ENCODE measurements at regions not wholly inside any gene's neighbourhood (a gene's known extent, or its start where the extent isn't known, plus 50 kb on each side); places are given as distances from the start of the nearest gene placed in this dataset.

GRCh38 chr10:90354914-90355313 lies 502.9 kb downstream of the HTR7 start:
- no peaks in the 10 kb centered on the region for H3K4me1 Mint-ChIP-seq
- H3K4me3 Mint-ChIP-seq: no peak overlapping the region
- H3K27ac Mint-ChIP-seq: no peak overlapping the region
- H3K36me3 Mint-ChIP-seq (ENCODE audit: low read depth): no peaks in the 10 kb centered on the region
- H3K9me3 Mint-ChIP-seq: peaks cover 4% of the 10 kb centered on the region
- peaks cover 2% of the 10 kb centered on the region for H3K27me3 Mint-ChIP-seq
- ATAC-seq (no peak), DNase-seq (no peak)

- Mint-ChIP-seq H3K4me1 (no peaks in the 10 kb centered on the region), H3K36me3 (ENCODE audit: low read depth) (no peaks in the 10 kb centered on the region), H3K4me3 (no peak overlapping the region), H3K27me3 (no peaks in the 10 kb centered on the region), H3K27ac (no peak overlapping the region), H3K9me3 (no peaks in the 10 kb centered on the region)
- DNase-seq: no peak
- ATAC-seq: no peak
Observed at GRCh38 chr10:90363799-90364483, 493.9 kb downstream of the HTR7 start.

GRCh38 chr10:90372451-90372850 lies 485.4 kb downstream of the HTR7 start:
- peaks cover 2% of the 10 kb centered on the region for H3K27me3 Mint-ChIP-seq
- H3K36me3 Mint-ChIP-seq (ENCODE audit: low read depth): no peaks in the 10 kb centered on the region
- H3K4me3 Mint-ChIP-seq: no peak overlapping the region
- no peak for DNase-seq
- no peak for ATAC-seq
- no peaks in the 10 kb centered on the region for H3K4me1 Mint-ChIP-seq
- H3K9me3 Mint-ChIP-seq: peaks cover 6% of the 10 kb centered on the region
- H3K27ac Mint-ChIP-seq: no peak overlapping the region

GRCh38 chr10:90373911-90374310 lies 483.9 kb downstream of the HTR7 start:
- no peak overlapping the region for H3K27ac Mint-ChIP-seq
- no peaks in the 10 kb centered on the region for H3K36me3 Mint-ChIP-seq (ENCODE audit: low read depth)
- no peak for DNase-seq

GRCh38 chr10:90378524-90379076 lies 479.2 kb downstream of the HTR7 start:
- H3K4me3 Mint-ChIP-seq: no peak overlapping the region
- H3K9me3 Mint-ChIP-seq: no peaks in the 10 kb centered on the region
- H3K4me1 Mint-ChIP-seq: no peaks in the 10 kb centered on the region
- ATAC-seq (no peak), DNase-seq (no peak)
- peaks cover 2% of the 10 kb centered on the region for H3K27me3 Mint-ChIP-seq
- no peaks in the 10 kb centered on the region for H3K36me3 Mint-ChIP-seq (ENCODE audit: low read depth)
- no peak overlapping the region for H3K27ac Mint-ChIP-seq

More at GRCh38 chr10:90373911-90374310, 483.9 kb downstream of the HTR7 start:
- Mint-ChIP-seq H3K27me3 (peaks cover 2% of the 10 kb centered on the region), H3K4me1 (no peaks in the 10 kb centered on the region), H3K9me3 (peaks cover 6% of the 10 kb centered on the region), H3K4me3 (no peak overlapping the region)
- no peak for ATAC-seq

- H3K4me3 Mint-ChIP-seq: no peak overlapping the region
- H3K4me1 Mint-ChIP-seq: no peaks in the 10 kb centered on the region
- no peaks in the 10 kb centered on the region for H3K27me3 Mint-ChIP-seq
- no peaks in the 10 kb centered on the region for H3K36me3 Mint-ChIP-seq (ENCODE audit: low read depth)
- H3K27ac Mint-ChIP-seq: no peak overlapping the region
- no peak for DNase-seq
- ATAC-seq: no peak
- H3K9me3 Mint-ChIP-seq: no peaks in the 10 kb centered on the region
Observed at GRCh38 chr10:90381468-90381867, 476.4 kb downstream of the HTR7 start.

- DNase-seq (no peak), ATAC-seq (no peak)
- Mint-ChIP-seq H3K9me3 (no peaks in the 10 kb centered on the region), H3K36me3 (ENCODE audit: low read depth) (no peaks in the 10 kb centered on the region), H3K4me1 (no peaks in the 10 kb centered on the region), H3K27ac (no peak overlapping the region), H3K4me3 (no peak overlapping the region), H3K27me3 (no peaks in the 10 kb centered on the region)
Observed at GRCh38 chr10:90389876-90390275, 468.0 kb downstream of the HTR7 start.

GRCh38 chr10:90394311-90394710 lies 463.5 kb downstream of the HTR7 start:
- H3K36me3 Mint-ChIP-seq (ENCODE audit: low read depth): no peaks in the 10 kb centered on the region
- no peak overlapping the region for H3K27ac Mint-ChIP-seq
- H3K4me3 Mint-ChIP-seq: no peak overlapping the region
- DNase-seq (no peak), ATAC-seq (no peak)
- no peaks in the 10 kb centered on the region for H3K27me3 Mint-ChIP-seq
- no peaks in the 10 kb centered on the region for H3K4me1 Mint-ChIP-seq
- H3K9me3 Mint-ChIP-seq: no peaks in the 10 kb centered on the region

GRCh38 chr10:90396721-90397120 lies 461.1 kb downstream of the HTR7 start:
- Mint-ChIP-seq H3K36me3 (ENCODE audit: low read depth) (no peaks in the 10 kb centered on the region), H3K4me3 (no peak overlapping the region), H3K27me3 (no peaks in the 10 kb centered on the region), H3K4me1 (no peaks in the 10 kb centered on the region), H3K9me3 (no peaks in the 10 kb centered on the region), H3K27ac (no peak overlapping the region)
- ATAC-seq (no peak), DNase-seq (no peak)

GRCh38 chr10:90398566-90398965 lies 459.3 kb downstream of the HTR7 start:
- DNase-seq (no peak), ATAC-seq (no peak)
- H3K4me1 Mint-ChIP-seq: no peaks in the 10 kb centered on the region
- H3K27ac Mint-ChIP-seq: no peak overlapping the region
- H3K27me3 Mint-ChIP-seq: no peaks in the 10 kb centered on the region
- no peak overlapping the region for H3K4me3 Mint-ChIP-seq
- H3K36me3 Mint-ChIP-seq (ENCODE audit: low read depth): no peaks in the 10 kb centered on the region
- no peaks in the 10 kb centered on the region for H3K9me3 Mint-ChIP-seq

GRCh38 chr10:90399782-90400181 lies 458.1 kb downstream of the HTR7 start:
- ATAC-seq: no peak
- Mint-ChIP-seq H3K27me3 (no peaks in the 10 kb centered on the region), H3K9me3 (no peaks in the 10 kb centered on the region), H3K4me1 (no peaks in the 10 kb centered on the region), H3K36me3 (ENCODE audit: low read depth) (no peaks in the 10 kb centered on the region), H3K27ac (no peak overlapping the region), H3K4me3 (no peak overlapping the region)
- DNase-seq: no peak

GRCh38 chr10:90403211-90404000 lies 454.4 kb downstream of the HTR7 start:
- Mint-ChIP-seq H3K27me3 (peaks cover 3% of the 10 kb centered on the region), H3K36me3 (ENCODE audit: low read depth) (no peaks in the 10 kb centered on the region), H3K9me3 (no peaks in the 10 kb centered on the region), H3K27ac (no peak overlapping the region), H3K4me3 (no peak overlapping the region), H3K4me1 (no peaks in the 10 kb centered on the region)
- no peak for DNase-seq
- no peak for ATAC-seq

- Mint-ChIP-seq H3K27ac (no peak overlapping the region), H3K27me3 (peaks cover 3% of the 10 kb centered on the region)
Observed at GRCh38 chr10:90407131-90407530, 450.7 kb downstream of the HTR7 start.

GRCh38 chr10:90407851-90408250 lies 450.0 kb downstream of the HTR7 start:
- peaks cover 3% of the 10 kb centered on the region for H3K27me3 Mint-ChIP-seq
- H3K4me1 Mint-ChIP-seq: no peaks in the 10 kb centered on the region
- no peak overlapping the region for H3K27ac Mint-ChIP-seq
- peaks cover 13% of the 10 kb centered on the region for H3K9me3 Mint-ChIP-seq
- ATAC-seq (no peak), DNase-seq (no peak)
- H3K4me3 Mint-ChIP-seq: no peak overlapping the region
- H3K36me3 Mint-ChIP-seq (ENCODE audit: low read depth): peaks cover 1% of the 10 kb centered on the region

More at GRCh38 chr10:90407131-90407530, 450.7 kb downstream of the HTR7 start:
- Mint-ChIP-seq H3K9me3 (peaks cover 13% of the 10 kb centered on the region), H3K4me1 (no peaks in the 10 kb centered on the region), H3K4me3 (no peak overlapping the region), H3K36me3 (ENCODE audit: low read depth) (peaks cover 1% of the 10 kb centered on the region)
- DNase-seq: no peak
- ATAC-seq: no peak

- Mint-ChIP-seq H3K27me3 (no peaks in the 10 kb centered on the region), H3K36me3 (ENCODE audit: low read depth) (peaks cover 1% of the 10 kb centered on the region), H3K4me1 (no peaks in the 10 kb centered on the region), H3K9me3 (peaks cover 13% of the 10 kb centered on the region), H3K4me3 (no peak overlapping the region), H3K27ac (no peak overlapping the region)
- DNase-seq: no peak
- no peak for ATAC-seq
Observed at GRCh38 chr10:90412582-90412981, 445.3 kb downstream of the HTR7 start.

Data from activated naive CD8-positive, alpha-beta T cell treated with anti-CD3 and anti-CD28 coated beads, Interleukin-2, amount 50 U/mL, for 24 hours (primary cell).